Panc1 (cell line): ENCODE measurements at regions not wholly inside any gene's neighbourhood (a gene's known extent, or its start where the extent isn't known, plus 50 kb on each side); places are given as distances from the start of the nearest gene placed in this dataset.

Experiments
- ATAC-seq: fragments of 200-7000 bp; cut with Tn5 transposase; 2 replicates; pipeline ENCODE4 v1.9.1; 2020; ENCODE audit warnings: mild to moderate bottlenecking, moderate library complexity
- BruUV-seq: library from RNA; stranded (reverse); fragments of 400-500 nt; replicated peaks from 2 replicates; lab custom pipeline; 2021; lab: Mats Ljungman, UMichigan
- CTCF ChIA-PET: fragments of 300-600 bp; sonication (Branson Sonifier 250); formaldehyde crosslinking; loops from one replicate; lab custom pipeline; 2022; ENCODE audit warnings: antibody characterized with exemption; lab: Charles Lee
- POLR2A ChIA-PET: fragments of 300-600 bp; sonication (Branson Sonifier 250); formaldehyde crosslinking; loops from one replicate; lab custom pipeline; 2022; ENCODE audit warnings: antibody characterized with exemption; lab: Charles Lee
- DNase-seq: peaks from one replicate; pipeline ENCODE4 v3.0.0-alpha.2; 2010; ENCODE audit warnings: low read depth, low spot score
- H3K27ac ChIP-seq: 2 replicates; pipeline ENCODE4 v1.5.1; 2011; ENCODE audit warnings: mild to moderate bottlenecking, low read length, inconsistent platforms
- H3K27me3 ChIP-seq: fragments of 200-500 bp; sonication (Bioruptor generic); 2 replicates; pipeline ENCODE4 v1.6.0; 2014; ENCODE audit warnings: low read length, inconsistent platforms; ENCODE audit not compliant: control insufficient read depth, insufficient read depth
- H3K36me3 ChIP-seq: fragments of 200-500 bp; sonication (Bioruptor generic); 2 replicates; pipeline ENCODE4 v1.5.1; 2014; ENCODE audit warnings: inconsistent platforms, mild to moderate bottlenecking, low read length, moderate library complexity; ENCODE audit not compliant: control insufficient read depth, insufficient read depth
- H3K4me1 ChIP-seq: 2 replicates; pipeline ENCODE4 v1.5.1; 2011; ENCODE audit warnings: inconsistent platforms, mild to moderate bottlenecking, low read length, moderate library complexity; ENCODE audit not compliant: control insufficient read depth, insufficient read depth
- H3K4me3 ChIP-seq, 2 experiments: 2 replicates each; pipeline ENCODE4 v1.5.1; 2011 to 2012; ENCODE audit warnings: low read depth in 2 of 2, low read length in 2 of 2, mild to moderate bottlenecking in 2 of 2, inconsistent platforms in 1 of 2, moderate library complexity in 1 of 2
- H3K9me3 ChIP-seq: fragments of 200-500 bp; sonication (Bioruptor generic); 2 replicates; pipeline ENCODE4 v1.5.1; 2014; ENCODE audit warnings: low read depth, mild to moderate bottlenecking, inconsistent platforms, low read length, moderate library complexity; ENCODE audit not compliant: control insufficient read depth, insufficient read depth
- CTCF ChIP-seq: fragments of 450-650 bp; IDR thresholded peaks from 2 replicates; pipeline ENCODE4 v1.5.1; 2017; ENCODE audit warnings: mild to moderate bottlenecking
- POLR2AphosphoS5 ChIP-seq: IDR thresholded peaks from 2 replicates; pipeline ENCODE4 v1.6.1; 2012; ENCODE audit warnings: mild to moderate bottlenecking, low read depth, low read length, moderate library complexity
- REST ChIP-seq, 2 experiments: IDR thresholded peaks; 2 replicates each; pipeline ENCODE4 v1.6.1; 2011 to 2012; ENCODE audit warnings: low read depth in 2 of 2, control low read depth in 1 of 2, low read length in 1 of 2, mild to moderate bottlenecking in 1 of 2, moderate library complexity in 1 of 2; ENCODE audit not compliant: insufficient read depth in 1 of 2
- SIN3A ChIP-seq: IDR thresholded peaks from 2 replicates; pipeline ENCODE4 v1.6.1; 2012; ENCODE audit warnings: low read depth, mild to moderate bottlenecking, low read length, moderate library complexity, borderline replicate concordance; ENCODE audit not compliant: insufficient read depth
- TCF7L2 ChIP-seq: IDR thresholded peaks from 2 replicates; pipeline ENCODE4 v1.6.1; 2011; ENCODE audit warnings: mild to moderate bottlenecking, low read depth, low read length, inconsistent platforms
- in situ Hi-C: cut with HindIII; loops from 2 replicates; pipeline ENCODE4 v1.10.0; 2016; ENCODE audit warnings: low sequenced_read_pairs, low pct_unique_long_range_greater_than_20kb
- intact Hi-C: fragments of 100-400 bp; cut with micrococcal nuclease; formaldehyde crosslinking; loops from one replicate; pipeline ENCODE4 v1.10.0; 2022; ENCODE audit not compliant: unreplicated experiment

GRCh38 chrX:124555036-124555595 lies 208.8 kb downstream of the SH2D1A start:
- no peak for DNase-seq
- ChIA-PET POLR2A (no interaction called here), CTCF (no interaction called here)
- BruUV-seq = no TSS peak
- no peak overlapping the region for H3K27ac ChIP-seq
- in situ Hi-C loops (no loop called here), intact Hi-C loops (no loop called here)
- H3K36me3 ChIP-seq = no peaks in the 10 kb centered on the region
- no peaks in the 10 kb centered on the region for H3K4me1 ChIP-seq
- H3K27me3 ChIP-seq = no peaks in the 10 kb centered on the region
- TF ChIP-seq CTCF (no peak), TCF7L2 (no peak), REST (IDR thresholded peaks at IDR 0.05; ENCODE audit: insufficient read depth in 1 of 2, low read depth in 2 of 2, low read length in 1 of 2) (no peak), POLR2AphosphoS5 (no peak), SIN3A (no peak)
- no peaks in the 10 kb centered on the region for H3K9me3 ChIP-seq
- no peak overlapping the region for H3K4me3 ChIP-seq
- no peak for ATAC-seq

- no peaks in the 10 kb centered on the region for H3K27me3 ChIP-seq
- H3K4me1 ChIP-seq = no peaks in the 10 kb centered on the region
- intact Hi-C loops = no loop called here
- no peak for TF ChIP-seq SIN3A
- H3K4me3 ChIP-seq = no peak overlapping the region
- ChIA-PET CTCF (no interaction called here), POLR2A (no interaction called here)
- H3K27ac ChIP-seq = no peak overlapping the region
- no peaks in the 10 kb centered on the region for H3K9me3 ChIP-seq
- no peak for ATAC-seq
- no peaks in the 10 kb centered on the region for H3K36me3 ChIP-seq
- no peak for DNase-seq
- no TSS peak for BruUV-seq
- in situ Hi-C loops = no loop called here
Measured at GRCh38 chrX:124557976-124558375, 211.6 kb downstream of the SH2D1A start.

- Histone ChIP-seq H3K4me1 (no peaks in the 10 kb centered on the region), H3K4me3 (no peak overlapping the region), H3K9me3 (no peaks in the 10 kb centered on the region), H3K27ac (no peak overlapping the region), H3K36me3 (no peaks in the 10 kb centered on the region), H3K27me3 (no peaks in the 10 kb centered on the region)
- CTCF ChIA-PET = no interaction called here
- no peak for DNase-seq
- BruUV-seq = no TSS peak
- TF ChIP-seq CTCF (no peak), SIN3A (no peak), REST (IDR thresholded peaks at IDR 0.05; ENCODE audit: insufficient read depth in 1 of 2, low read depth in 2 of 2, low read length in 1 of 2) (no peak), POLR2AphosphoS5 (no peak), TCF7L2 (no peak)
- ATAC-seq = no peak
- intact Hi-C loops (no loop called here), in situ Hi-C loops (no loop called here)
- POLR2A ChIA-PET = no interaction called here
Measured at GRCh38 chrX:124573468-124573867, 227.1 kb downstream of the SH2D1A start.
